Nephron (organoid): ENCODE measurements at regions not wholly inside any gene's neighbourhood (a gene's known extent, or its start where the extent isn't known, plus 50 kb on each side); places are given as distances from the start of the nearest gene placed in this dataset.

Experiments used
- H3K27ac Mint-ChIP-seq, 3 experiments: 2 replicates each; pipeline ENCODE4 v1.8.0; 2020; ENCODE audit warnings: mixed read lengths in 3 of 3, mild to moderate bottlenecking in 2 of 3, moderate library complexity in 1 of 3
- H3K27me3 Mint-ChIP-seq: 2 replicates; pipeline ENCODE4 v1.8.0; 2021; ENCODE audit warnings: low read depth, mild to moderate bottlenecking, moderate library complexity, mixed read lengths
- H3K36me3 Mint-ChIP-seq: 2 replicates; pipeline ENCODE4 v1.8.0; 2020; ENCODE audit warnings: low read depth, mixed read lengths
- H3K4me1 Mint-ChIP-seq: 2 replicates; pipeline ENCODE4 v1.8.0; 2020; ENCODE audit warnings: mixed read lengths
- H3K4me3 Mint-ChIP-seq, 3 experiments: 2 replicates each; pipeline ENCODE4 v1.8.0; 2020; ENCODE audit warnings: mild to moderate bottlenecking in 3 of 3, mixed read lengths in 3 of 3, moderate library complexity in 2 of 3
- H3K9me3 Mint-ChIP-seq: 2 replicates; pipeline ENCODE4 v1.8.0; 2020; ENCODE audit warnings: mixed read lengths
- CTCF ChIP-seq, 3 experiments: fragments of 200-600 bp; sonication (generic); IDR thresholded peaks; one replicate each; pipeline ENCODE4 v1.5.0; 2021; ENCODE audit warnings: antibody characterized with exemption in 3 of 3; ENCODE audit not compliant: unreplicated experiment in 3 of 3

DNA sequence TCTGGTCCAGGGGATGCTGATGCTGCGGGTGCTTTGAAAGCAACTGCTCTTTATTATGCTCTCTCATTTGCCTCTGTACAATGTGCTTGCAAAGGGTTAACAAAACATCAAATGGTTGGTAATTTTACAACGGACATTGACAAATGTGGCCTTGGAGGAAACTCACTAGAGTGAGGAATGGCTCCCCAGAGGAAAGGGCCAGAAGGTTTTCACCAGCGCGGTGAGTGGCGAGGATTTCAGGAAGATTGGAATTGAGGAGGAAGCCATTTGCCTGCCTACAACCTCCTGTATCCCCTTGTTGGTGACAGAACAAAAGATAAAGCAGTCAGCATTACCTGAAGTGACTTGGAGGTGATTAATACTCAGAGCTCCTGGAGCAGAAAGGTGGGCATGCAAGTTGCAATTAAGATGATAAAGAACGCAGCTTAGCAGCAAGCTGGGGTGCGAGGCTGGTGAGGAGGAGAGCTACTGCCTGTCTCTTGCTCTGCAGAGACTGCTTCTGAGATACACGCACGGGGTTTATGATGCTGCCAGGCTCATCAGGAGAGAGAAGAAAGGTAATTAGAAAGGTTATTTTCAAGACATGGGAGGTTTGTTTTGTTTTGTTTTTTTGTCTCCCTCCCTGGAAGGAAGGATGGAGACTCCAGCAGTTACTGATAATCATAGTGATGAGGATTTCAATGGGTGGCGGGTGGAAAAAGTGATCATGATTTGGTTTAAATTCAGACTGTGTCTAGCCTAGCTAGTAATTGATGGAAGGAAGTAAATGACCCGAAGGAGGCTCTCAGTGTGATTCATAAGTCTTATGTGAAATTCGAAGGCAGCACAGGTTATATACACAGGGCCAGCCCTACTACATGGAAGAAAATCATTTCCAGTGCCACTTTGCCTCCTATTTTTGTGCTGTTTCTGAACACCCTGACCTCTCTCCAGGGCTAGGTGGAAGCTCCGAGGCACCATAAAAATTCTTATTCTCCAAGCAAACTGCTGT, 141.6 kb upstream of the DTNBP1 start:
- H3K27me3 Mint-ChIP-seq, result peaks cover 22% of the 10 kb centered on the region
- H3K9me3 Mint-ChIP-seq, result peaks cover 11% of the 10 kb centered on the region
- H3K4me1 Mint-ChIP-seq, result peaks cover 6% of the 10 kb centered on the region
- peak overlapping the region in 1 of 3 experiments; percentile 53 for H3K4me3 Mint-ChIP-seq
- TF ChIP-seq CTCF (IDR thresholded peaks at IDR 0.05; ENCODE audit: unreplicated experiment in 3 of 3), result no peak
- peak overlapping the region in 1 of 3 experiments; percentile 74 for H3K27ac Mint-ChIP-seq
- H3K36me3 Mint-ChIP-seq, result no peaks in the 10 kb centered on the region

GRCh38 chr6:15802466-15802865, 139.6 kb upstream of the DTNBP1 start:
- no peak for TF ChIP-seq CTCF (IDR thresholded peaks at IDR 0.05; ENCODE audit: unreplicated experiment in 3 of 3)
- H3K4me1 Mint-ChIP-seq, result peaks cover 6% of the 10 kb centered on the region
- peak overlapping the region in 1 of 3 experiments; percentile 32 for H3K27ac Mint-ChIP-seq
- H3K9me3 Mint-ChIP-seq, result peaks cover 11% of the 10 kb centered on the region
- H3K27me3 Mint-ChIP-seq, result peaks cover 23% of the 10 kb centered on the region
- H3K36me3 Mint-ChIP-seq, result peaks cover 4% of the 10 kb centered on the region
- H3K4me3 Mint-ChIP-seq, result no peak overlapping the region

DNA sequence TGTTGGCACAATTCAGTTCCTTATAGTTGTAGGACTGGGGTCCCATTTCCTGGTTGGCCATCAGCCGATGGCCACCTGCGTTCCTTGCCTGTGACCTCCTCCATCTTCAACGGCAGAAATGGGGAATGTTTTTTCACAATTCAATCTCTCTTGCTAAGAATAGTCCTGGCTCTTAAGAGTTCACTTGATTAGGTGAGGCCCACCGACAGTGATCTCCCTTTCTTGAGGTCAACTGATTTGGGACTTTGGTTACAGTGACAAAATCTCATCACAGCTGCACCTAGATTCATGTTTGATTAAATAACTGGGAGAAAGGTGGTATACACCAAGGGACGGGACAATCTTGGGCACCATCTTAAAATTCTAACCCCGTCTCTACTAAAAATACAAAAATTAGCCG, 139.1 kb upstream of the DTNBP1 start:
- Mint-ChIP-seq H3K9me3 (peaks cover 17% of the 10 kb centered on the region), H3K4me3 (no peak overlapping the region), H3K27me3 (peaks cover 23% of the 10 kb centered on the region), H3K36me3 (peaks cover 8% of the 10 kb centered on the region), H3K27ac (no peak overlapping the region), H3K4me1 (peaks cover 11% of the 10 kb centered on the region)
- TF ChIP-seq CTCF (IDR thresholded peaks at IDR 0.05; ENCODE audit: unreplicated experiment in 3 of 3), result no peak

GRCh38 chr6:15800841-15801617, 138.2 kb upstream of the DTNBP1 start:
- TF ChIP-seq CTCF (IDR thresholded peaks at IDR 0.05; ENCODE audit: unreplicated experiment in 3 of 3), result no peak
- peaks cover 28% of the 10 kb centered on the region for H3K27me3 Mint-ChIP-seq
- peaks cover 23% of the 10 kb centered on the region for H3K9me3 Mint-ChIP-seq
- no peak overlapping the region for H3K4me3 Mint-ChIP-seq
- peaks cover 8% of the 10 kb centered on the region for H3K36me3 Mint-ChIP-seq
- peaks cover 20% of the 10 kb centered on the region for H3K4me1 Mint-ChIP-seq
- H3K27ac Mint-ChIP-seq, result peak overlapping the region in 1 of 3 experiments; percentile 21

GRCh38 chr6:15798533-15799255, 135.9 kb upstream of the DTNBP1 start:
- TF ChIP-seq CTCF (IDR thresholded peaks at IDR 0.05; ENCODE audit: unreplicated experiment in 3 of 3), result no peak
- H3K4me1 Mint-ChIP-seq, result peaks cover 30% of the 10 kb centered on the region

More at GRCh38 chr6:15798533-15799255, 135.9 kb upstream of the DTNBP1 start:
- H3K4me3 Mint-ChIP-seq, result no peak overlapping the region
- peaks cover 8% of the 10 kb centered on the region for H3K36me3 Mint-ChIP-seq
- H3K9me3 Mint-ChIP-seq, result peaks cover 16% of the 10 kb centered on the region
- no peak overlapping the region for H3K27ac Mint-ChIP-seq
- peaks cover 23% of the 10 kb centered on the region for H3K27me3 Mint-ChIP-seq
